D341Med (cell line): ENCODE measurements at regions not wholly inside any gene's neighbourhood (a gene's known extent, or its start where the extent isn't known, plus 50 kb on each side); places are given as distances from the start of the nearest gene placed in this dataset.

Experiments
- DNase-seq: peaks from one replicate; pipeline ENCODE4 v3.0.0; 2012; ENCODE audit warnings: low spot score

DNA sequence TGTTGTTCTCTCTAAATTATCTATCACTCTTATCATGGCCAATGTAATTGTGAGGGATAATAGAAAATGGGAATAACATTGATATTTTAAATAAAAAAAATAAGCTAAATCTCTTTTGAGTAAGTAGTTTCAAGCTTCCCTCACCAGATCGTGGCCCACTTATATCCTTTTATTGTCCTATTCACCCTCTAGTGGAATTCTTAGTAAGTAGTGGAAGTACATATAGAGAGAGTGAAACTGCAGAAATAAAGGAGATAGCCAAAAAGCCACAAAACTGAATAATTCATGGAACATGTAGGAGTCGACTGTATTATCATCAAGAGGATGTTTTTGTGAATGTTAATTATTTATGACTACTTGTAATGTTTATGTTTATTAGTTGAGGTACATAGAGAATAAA is 66.1 kb upstream of the DTNA start:
- no peak for DNase-seq

DNA sequence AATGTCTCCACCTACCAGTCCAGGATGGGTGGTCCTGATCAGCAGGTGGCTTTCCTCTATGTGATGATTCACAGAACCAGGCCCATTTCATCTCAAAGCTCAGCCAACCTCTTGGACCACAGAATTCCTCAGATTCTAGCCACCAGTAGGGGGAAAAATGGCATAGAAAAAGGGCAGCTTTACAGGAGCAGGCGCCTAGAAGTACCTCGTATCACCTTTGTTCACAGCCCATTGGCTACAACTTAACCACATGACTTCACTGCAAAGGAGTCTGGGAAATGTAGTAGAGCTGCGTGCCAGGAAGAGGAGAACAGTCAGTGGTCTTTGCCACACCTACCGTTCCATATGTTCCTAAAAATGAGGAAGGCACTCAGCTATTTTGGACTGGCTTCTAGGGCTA is 62.8 kb upstream of the DTNA start:
- no peak for DNase-seq

DNA sequence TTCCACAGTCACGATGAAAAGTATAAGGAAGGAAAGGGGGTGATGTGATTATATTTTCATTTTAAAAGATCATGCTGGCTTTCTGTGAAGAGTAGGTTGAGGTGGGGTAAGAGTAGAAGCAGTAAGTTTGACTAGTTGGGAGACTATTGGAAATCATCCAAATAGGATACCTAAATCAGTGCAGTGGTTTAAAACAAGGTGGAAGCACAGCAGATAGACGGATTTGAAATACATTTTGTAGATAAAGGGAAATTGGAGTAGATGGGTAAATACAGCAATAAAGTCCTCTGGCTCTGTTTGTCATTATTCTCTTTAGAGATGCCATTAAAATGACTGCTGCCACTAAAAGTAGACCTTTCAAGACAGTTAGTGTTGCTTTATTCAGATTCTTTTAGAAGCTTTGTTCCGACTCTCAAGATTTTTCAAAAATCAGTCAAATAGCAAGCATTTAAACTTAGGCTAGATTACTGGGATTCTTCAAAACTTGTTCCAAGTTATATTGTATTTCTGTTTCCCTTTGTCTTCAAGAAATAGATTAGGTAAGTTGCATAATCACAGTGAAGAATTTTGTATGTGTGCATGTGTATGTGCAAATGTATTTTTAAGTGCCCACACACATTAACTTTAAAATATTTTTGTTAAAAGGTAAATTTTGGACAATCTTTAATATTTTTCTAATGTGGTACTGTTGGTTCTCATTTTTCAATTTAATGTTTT is 61.7 kb upstream of the DTNA start:
- DNase-seq, result no peak

DNA sequence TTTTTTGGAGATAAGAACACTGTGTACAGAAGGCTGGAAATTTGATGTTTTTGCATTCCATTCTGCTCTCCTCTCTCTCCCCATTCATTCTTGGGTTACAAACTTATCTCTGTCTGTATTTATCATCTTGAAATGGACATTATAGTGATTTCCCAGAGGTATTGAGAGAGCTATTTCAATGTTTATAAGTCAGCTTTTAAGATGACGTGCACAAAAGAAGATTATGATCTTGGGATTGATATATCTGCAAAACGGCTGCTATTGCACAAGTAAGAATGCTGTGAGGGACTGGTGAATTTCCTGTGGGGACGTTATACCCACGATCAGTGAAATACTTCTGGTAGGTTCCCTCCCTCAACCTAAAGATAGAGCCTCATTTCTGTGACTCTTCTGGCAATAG is 61.0 kb upstream of the DTNA start:
- DNase-seq, result no peak

DNA sequence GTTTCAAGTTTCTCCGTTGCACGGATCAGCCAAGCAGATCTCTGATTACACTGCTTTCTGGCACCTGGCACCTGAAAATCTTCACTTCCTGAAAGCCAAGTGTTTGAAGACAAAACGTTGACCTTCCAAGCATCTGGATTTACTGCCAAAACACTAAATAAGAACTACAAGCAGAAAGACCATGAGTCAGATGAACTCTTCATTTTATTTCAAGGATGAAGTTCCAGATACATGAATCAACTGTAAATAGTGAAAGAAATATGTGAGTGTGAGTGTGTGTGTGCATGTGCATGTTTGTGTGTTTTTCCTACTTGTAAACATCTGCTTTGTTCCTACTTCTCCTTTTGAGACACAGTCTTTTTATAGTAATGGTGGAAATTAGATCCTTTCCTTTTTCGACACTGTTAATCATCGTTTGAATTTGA is 60.0 kb upstream of the DTNA start:
- no peak for DNase-seq

DNA sequence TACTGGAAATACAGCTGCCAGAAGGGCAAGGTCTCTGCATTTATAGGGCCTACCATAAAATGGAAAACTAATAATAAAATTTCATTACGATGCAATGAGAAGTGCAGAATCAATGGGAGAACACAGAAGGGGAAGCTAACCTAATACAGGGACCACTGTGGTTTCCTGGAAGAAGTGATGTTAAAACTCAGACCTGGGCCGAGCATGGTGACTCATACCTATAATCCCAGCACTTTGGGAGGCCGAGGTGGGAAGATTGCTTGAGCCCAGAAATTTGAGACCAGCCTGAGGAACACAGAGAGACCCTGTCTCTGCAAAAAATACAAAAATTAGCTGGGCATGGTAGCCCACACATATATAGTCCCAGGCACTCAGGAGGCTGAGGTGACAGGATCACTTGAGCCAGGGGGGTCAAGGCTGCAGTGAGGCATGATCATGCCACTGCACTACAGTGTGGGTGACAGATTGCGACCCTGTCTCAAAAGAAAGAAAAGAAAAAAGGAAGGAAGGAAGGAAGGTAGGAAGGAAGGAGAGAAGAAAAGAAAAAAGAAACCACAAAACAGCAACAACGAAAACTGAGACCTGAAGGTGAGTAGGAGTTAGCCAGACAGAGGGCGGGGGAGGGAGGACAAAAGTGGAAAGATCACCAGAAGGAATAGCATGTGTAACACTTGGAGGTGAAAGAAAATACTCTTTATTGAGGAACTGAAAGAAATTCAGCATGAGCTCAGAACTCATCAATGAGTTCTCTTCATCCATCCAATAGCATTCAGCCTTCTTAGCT is 58.3 kb upstream of the DTNA start:
- DNase-seq, result no peak

DNA sequence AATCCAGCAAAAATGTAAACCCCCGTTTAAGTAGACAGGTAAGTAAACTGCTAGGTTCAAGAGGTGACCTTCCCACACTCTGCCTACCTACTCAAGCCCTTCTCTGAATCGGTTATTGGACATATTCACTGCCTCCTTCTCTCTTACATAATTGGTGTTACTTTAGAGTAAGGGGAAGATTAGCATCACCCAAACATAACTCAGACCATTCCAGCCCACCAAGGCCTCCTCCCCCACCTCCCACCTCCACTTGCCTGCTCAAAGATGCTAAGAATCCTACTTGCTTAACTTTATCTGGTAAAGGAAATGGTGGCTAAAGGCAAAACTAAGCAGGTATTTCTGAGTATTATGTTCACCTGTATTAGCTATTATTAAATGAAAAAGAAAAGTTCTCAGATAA is 55.0 kb upstream of the DTNA start:
- DNase-seq, result no peak

DNA sequence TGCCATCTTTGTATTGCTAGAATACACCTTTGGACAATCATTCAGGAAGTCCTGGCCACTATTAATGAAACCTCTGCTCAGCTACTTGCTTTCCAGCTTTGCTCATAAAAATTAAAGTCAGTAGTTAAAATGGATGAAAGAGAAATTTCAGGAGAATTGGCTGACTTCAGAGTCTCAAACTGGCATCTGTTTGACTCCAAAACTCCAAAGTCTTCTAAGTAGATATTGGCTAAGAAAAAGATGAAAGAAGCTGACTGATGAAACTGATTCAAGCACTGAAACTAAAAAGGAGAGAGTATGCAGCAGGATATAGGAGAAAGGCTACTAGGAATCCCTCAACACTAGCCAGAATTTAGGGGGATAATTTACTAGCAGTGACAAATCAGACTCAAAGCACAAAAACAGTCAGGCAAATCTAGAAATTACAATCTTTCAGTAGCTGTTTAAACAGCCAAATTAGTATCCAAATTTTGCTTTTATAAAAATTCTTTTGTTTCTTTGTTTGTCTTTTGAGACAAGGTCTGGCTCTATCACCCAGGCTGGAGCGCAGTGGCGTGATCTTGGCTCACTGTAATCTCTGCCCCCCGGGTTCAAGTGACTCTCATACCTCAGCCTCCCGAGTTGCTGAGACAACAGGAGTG is 52.1 kb upstream of the DTNA start:
- no peak for DNase-seq

DNA sequence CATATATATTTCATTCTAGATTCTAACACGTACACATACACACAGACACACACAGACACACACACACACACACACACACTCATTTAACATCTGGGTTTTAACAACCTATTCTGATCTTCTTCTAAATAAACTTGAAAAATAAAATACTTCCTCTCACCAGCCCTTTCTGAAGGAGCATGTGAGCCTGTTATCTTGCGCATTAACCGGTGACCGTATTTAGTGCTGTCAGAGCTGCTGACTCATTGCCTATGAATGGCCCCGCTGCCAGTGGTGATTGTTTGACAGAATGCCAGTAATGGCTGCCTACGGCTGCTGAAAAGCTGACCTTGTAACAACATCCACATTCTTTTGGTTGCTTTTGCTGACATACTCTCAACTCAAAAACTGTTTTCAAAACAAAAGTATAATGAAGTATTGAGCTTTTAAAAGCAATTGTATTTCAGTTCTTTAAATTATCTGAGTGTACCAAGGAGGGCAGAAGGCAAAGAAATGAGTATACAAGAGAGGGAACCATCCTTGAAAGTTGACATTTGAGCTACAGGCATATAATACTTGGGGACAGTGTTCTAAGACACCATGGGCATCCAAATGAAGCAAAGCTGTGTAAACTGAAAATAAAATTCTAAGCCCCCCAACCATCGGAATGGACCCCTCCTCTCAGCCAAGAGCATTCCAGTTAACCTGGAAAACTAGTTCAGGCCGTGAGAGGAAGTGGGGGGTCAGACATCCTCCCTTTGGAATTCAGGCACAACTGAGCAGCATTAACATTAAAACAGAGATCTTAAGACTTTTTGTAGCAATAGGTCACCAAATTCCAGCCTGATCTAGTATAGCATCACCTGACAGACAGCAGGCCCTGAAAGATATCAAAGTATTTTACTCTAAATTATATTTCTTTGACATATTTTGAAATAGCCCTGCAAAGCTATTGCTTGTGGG is 50.2 kb upstream of the DTNA start:
- DNase-seq, result no peak
